GM18909 (cell line): ENCODE measurements at regions not wholly inside any gene's neighbourhood (a gene's known extent, or its start where the extent isn't known, plus 50 kb on each side); places are given as distances from the start of the nearest gene placed in this dataset.

Experiments used
- ATAC-seq: cut with Tn5 transposase; IDR thresholded peaks from one replicate; pipeline ENCODE4 v1.9.1; 2021; ENCODE audit warnings: mild to moderate bottlenecking; ENCODE audit not compliant: unreplicated experiment, poor library complexity

- no peak for ATAC-seq
Measured at GRCh38 chr14:101022916-101023435, 119.5 kb upstream of the RTL1 start.

DNA sequence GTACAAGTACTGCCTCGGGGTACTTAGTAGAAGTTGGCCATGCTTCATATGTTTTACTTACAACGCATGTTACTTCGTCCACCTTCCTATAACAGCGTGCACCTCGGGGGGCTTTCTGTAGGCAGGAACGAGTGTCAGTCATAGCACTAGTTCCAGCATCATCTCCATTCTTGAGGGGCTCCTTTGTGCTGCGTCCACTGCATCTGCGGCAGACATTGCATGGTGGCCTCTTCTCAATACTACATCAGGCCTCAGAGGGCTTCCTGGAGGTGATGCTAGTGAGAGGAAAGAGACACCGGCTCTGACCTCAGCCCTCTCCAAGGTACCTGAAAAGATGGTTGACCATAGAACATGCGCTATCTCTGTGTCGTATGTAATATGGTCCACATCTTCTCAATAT, 121.2 kb upstream of the RTL1 start:
- no peak for ATAC-seq

- ATAC-seq = no peak
Measured at GRCh38 chr14:101025131-101025530, 121.6 kb upstream of the RTL1 start.

DNA sequence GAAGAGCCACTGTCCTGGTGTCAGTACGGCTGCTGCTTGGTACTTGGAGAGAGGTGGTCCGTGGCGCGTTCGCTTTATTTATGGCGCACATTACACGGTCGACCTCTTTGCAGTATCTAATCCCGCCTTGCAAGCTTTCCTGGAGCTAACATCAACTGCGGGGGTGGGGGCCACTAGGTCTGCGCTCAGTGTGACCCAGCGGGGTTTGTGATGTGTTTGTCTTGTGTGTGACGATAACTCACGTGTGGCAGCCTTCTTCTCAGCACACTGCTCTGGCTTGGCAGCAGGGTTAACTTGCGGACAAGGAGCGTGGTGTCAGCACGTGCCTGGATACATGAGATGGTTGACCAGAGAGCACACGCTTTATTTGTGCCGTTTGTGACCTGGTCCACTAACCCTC, 122.2 kb upstream of the RTL1 start:
- no peak for ATAC-seq

DNA sequence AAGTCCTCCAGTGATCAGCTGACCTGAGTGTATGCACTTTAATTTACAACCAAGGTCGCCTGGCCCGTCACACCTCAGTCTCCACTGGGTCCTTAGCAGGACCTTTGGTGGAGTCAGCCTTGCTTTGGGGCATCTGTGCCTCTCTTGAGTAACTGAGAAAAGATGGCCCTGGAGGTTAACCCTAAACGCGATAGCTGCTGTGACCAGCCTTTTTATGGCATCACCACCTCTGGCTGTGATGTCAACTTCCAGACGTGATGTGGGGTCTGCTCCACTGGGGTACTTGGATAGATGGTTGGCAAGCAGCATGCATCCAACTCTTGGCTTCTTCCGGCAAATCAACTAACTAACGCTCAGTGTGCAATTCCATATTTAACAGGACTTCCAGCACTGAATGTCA, 122.8 kb upstream of the RTL1 start:
- ATAC-seq = no peak

DNA sequence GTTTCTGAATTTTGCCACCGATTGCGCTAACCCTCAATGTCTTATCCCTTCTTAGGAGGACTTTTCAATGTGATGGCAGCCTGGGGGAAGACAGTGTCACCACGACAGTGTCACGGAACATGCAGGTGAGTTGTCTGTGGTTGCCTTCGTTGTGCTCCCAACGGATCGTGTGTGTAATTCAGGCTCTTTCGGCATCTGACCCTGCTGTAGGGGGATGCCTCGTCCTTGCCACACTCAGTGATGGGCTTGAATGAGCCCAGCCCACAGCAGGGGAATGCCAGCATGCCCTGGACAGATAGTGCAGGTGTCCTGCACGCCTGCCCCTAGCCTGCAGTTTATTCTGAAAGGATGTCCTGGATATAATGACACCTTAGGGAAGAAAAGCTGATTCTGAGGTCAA, 123.8 kb upstream of the RTL1 start:
- no peak for ATAC-seq

DNA sequence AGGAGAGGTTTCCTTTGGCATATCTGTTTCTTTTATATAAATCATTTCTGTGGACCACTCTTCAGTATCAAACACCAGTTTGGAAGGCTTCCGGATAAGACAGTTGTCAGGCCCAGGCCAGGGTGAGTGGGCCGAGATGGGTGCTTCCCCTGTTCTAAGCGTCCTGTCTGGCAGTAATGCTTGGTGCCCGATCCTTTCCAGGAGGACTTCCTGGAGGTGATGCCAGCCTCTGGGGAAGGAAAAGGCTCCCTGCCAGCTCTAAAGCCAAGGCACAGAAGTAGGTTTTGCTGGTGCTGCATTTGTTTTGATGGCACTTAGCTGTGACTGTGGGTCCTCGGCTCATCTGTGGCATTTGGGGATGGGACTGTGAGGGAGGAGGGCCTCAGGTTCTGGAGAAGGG, 124.4 kb upstream of the RTL1 start:
- ATAC-seq = no peak

- ATAC-seq = no peak
Measured at GRCh38 chr14:101028971-101029667, 125.6 kb upstream of the RTL1 start.

GRCh38 chr14:101029668-101030290, 126.3 kb upstream of the RTL1 start:
- ATAC-seq = no peak

GRCh38 chr14:101030586-101030985, 127.1 kb upstream of the RTL1 start:
- no peak for ATAC-seq

DNA sequence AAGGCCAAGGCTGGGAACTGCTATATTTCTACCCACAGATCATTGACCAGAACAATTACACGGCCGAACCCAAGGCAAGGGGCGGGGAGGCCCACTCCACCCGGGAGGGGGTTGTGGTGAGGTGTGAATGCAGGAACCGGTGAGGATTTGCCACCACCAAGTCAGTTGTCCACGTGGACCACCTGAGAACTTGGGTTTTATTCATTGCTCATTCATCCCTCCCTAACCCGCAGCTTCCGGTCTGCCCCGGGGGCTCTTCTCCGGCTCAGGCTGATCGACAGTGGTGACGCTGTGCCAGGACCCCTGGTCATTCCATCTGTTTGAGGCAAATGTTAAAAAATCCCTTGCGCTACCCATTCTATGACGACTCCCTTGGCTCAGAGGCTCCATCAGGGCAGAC, 127.7 kb upstream of the RTL1 start:
- no peak for ATAC-seq

DNA sequence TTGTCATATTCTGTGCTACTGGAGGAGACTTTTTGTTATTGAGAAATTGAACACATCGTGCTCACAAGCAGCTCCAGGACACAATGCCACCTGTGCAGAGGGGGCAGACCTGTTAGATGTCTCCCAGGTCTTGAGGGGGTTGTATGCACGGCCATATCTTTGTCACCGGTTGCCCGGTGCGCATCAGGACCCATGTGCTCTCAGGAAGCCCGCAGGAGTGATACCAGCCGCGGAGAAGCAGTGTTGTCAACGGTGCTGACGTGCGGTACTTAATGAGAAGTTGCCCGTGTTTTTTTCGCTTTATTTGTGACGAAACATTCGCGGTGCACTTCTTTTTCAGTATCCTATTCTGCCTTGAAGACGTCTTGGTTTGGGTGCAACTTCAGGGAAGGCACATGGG, 128.2 kb upstream of the RTL1 start:
- ATAC-seq = no peak

DNA sequence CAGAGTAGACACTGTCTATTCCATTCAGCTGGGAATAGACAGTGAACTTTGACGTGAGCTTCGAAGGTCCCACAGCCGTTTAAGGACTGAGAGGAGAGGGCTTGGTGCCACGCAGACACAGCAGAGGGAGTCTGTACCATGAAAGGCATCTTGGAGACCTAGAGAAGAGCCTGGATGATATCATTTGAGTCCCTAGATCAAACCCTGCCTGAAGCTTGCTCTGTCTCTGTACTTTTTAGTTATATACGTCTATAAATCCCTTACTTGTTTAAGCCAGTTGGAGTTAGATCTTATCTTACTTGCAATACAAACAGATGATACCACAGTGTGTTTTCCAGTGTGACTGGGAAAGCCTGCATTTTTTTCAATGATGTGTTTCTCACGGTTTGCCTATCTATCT, 128.9 kb upstream of the RTL1 start:
- no peak for ATAC-seq

GRCh38 chr14:101033006-101033405, 129.5 kb upstream of the RTL1 start:
- no peak for ATAC-seq

GRCh38 chr14:101033446-101034165, 130.1 kb upstream of the RTL1 start:
- ATAC-seq = no peak

DNA sequence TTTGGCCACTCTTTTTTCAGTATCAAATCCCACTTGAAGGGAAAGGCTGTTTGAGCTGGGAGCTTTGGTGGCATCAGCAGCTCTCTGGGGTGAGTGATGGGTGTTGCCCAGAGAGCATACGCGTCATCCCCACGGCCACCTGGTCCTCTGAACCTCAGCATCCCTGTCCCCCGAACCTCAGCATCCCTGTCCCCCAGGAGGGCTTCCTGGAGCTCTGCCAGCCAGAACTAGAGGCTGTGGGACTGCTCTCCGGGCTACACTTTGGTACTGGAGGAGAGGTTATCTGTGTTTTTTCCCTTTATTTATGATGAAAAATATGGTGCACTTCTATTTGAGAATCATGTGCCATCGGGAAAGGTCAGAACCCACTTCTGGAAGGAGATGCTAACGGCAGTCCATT, 131.5 kb upstream of the RTL1 start:
- ATAC-seq = no peak

DNA sequence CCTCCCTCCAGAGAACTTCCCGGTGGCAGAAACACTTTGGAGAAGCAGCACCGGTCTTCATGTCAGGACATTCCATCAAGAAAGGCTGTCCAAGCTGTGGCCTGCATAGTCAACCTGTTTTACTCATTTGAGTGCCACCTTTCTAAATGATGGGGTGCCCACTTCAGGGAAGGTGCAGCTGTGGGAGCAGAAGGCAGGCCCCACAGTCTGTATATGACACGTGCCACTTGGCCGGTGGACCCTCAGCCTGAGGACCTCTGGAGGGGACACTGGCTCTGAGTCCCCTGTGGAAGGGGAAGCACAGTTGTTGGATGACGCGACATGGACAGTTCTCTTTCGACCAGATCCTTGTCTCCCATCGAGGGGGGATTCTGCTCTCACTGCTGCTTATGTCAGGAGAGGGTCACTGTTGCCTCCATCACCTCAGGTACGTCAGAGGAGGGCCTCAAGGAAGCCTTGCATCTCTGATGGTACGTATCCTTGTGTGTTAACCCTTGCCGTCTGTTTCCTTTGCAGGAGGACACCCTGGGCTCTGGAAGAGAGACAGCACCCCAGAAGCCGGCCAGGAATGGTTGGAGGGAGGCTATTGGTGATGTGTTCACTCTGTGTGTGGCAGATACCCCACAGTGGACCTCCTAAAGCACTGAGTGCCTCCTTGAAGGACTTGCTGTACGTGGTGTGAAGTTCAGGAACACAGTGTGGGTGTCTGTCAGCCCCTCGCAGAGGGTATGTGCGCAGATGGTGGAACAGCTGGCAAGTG, 132.1 kb upstream of the RTL1 start:
- no peak for ATAC-seq

GRCh38 chr14:101037021-101037817, 133.7 kb upstream of the RTL1 start:
- no peak for ATAC-seq

DNA sequence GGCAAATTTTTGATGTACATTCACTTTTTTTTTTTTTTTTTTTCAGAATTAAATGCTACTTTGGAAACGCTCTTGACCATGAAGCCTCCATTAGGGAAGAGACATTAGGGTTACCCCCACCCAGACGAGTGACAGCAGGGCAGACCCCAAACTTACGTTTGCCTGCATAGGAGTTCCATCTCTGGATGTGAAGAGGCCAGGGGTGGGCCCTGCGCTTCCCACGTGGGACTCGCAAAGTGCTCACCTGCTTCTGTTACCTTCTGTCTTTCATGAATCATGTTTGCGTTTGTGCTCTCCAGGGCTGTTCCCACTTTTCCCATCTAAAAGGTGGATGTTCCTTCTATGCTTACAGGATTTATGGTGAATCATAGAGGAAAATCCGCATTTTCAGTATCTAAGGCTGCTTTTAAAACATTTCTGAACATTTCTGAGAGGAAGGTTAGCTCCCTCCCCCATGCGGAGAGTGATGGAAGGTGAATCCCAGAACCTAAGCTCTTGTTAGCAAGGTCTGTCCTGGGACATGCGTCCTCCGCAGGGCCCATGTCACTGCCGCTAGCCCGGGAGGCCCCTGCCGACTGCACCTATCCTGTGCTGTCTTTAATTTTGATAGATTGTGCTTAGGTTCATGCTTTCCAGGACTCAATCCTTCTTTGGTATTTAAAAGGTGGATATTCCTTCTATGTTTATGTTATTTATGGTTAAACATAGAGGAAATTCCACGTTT, 135.7 kb upstream of the RTL1 start:
- no peak for ATAC-seq
